ENCODE measurements at regions not wholly inside any gene's neighbourhood (a gene's known extent, or its start where the extent isn't known, plus 50 kb on each side); places are given as distances from the start of the nearest gene placed in this dataset.

DNA sequence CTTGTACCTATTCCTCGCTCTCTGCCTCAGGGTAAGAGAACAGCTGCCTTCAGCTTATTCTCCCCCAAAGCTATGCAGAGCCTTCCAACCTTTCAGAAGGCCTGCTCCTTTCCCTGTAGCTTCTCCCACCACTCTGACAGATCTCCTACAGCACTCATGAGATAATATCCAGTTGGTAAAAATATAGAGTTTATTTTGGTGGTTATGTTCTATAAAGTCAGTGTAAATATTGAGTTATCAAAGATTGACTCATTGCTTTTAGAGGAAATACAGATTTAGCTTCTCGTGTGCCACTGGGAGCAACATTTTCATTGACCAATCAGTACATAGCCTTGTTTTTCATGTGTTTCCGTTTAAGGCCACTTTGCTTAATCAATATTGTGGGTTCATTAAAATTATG, 216.2 kb upstream of the TECRL start:
- Histone ChIP-seq H3K79me2 (ENCODE audit: control insufficient read depth, insufficient read depth, low read length) (no peaks in the 10 kb centered on the region), H4K20me1 (ENCODE audit: control insufficient read depth, insufficient read depth, low read length, poor library complexity, severe bottlenecking) (no peaks in the 10 kb centered on the region), H3K27me3 (replicated peaks in 1 of 4; ENCODE audit: control extremely low read depth in 1 of 4, control insufficient read depth in 3 of 4, insufficient read depth in 4 of 4, low read length in 3 of 4) (no peaks in the 10 kb centered on the region), H3K4me1 (ENCODE audit: control insufficient read depth in 2 of 2, insufficient read depth in 2 of 2, low read length in 2 of 2) (no peaks in the 10 kb centered on the region), H3K4me2 (replicated peaks; ENCODE audit: low read depth, low read length, poor library complexity, severe bottlenecking) (no peak overlapping the region), H2AFZ (ENCODE audit: insufficient read depth, low read depth, low read length, poor library complexity, severe bottlenecking) (no peak overlapping the region), H3K27ac (ENCODE audit: low read length in 2 of 2) (no peak overlapping the region), H3K9me3 (ENCODE audit: control extremely low read depth in 1 of 3, control insufficient read depth in 2 of 3, insufficient read depth in 1 of 3, low read length in 2 of 3) (no peaks in the 10 kb centered on the region), H3K4me3 (ENCODE audit: control extremely low read depth in 1 of 5, extremely low read depth in 1 of 5, insufficient read depth in 1 of 5, low read depth in 2 of 5, low read length in 4 of 5) (no peak overlapping the region), H3K9ac (ENCODE audit: low read length) (no peak overlapping the region), H3K36me3 (replicated peaks in 1 of 2; ENCODE audit: control extremely low read depth in 1 of 2, control insufficient read depth in 1 of 2, extremely low read depth in 1 of 2, insufficient read depth in 2 of 2, low read length in 1 of 2) (no peaks in the 10 kb centered on the region)
- ChIA-PET CTCF (no interaction called here), POLR2A (no interaction called here)
- Mint-ChIP-seq H3K4me3 (no peak overlapping the region), H3K27me3 (no peaks in the 10 kb centered on the region), H3K9me3 (ENCODE audit: insufficient read depth) (no peaks in the 10 kb centered on the region), H3K4me1 (no peaks in the 10 kb centered on the region), H3K27ac (no peak overlapping the region)
- intact Hi-C loops (cut with micrococcal nuclease), result no loop called here
- ATAC-seq (ENCODE audit: low read depth) (no peak), DNase-seq (no peak)
- no peak for TF ChIP-seq EZH2 (IDR thresholded peaks at IDR 0.05; ENCODE audit: borderline replicate concordance, insufficient read depth, low read depth, low read length, poor library complexity, severe bottlenecking)
- TF ChIP-seq, protein P1, sequence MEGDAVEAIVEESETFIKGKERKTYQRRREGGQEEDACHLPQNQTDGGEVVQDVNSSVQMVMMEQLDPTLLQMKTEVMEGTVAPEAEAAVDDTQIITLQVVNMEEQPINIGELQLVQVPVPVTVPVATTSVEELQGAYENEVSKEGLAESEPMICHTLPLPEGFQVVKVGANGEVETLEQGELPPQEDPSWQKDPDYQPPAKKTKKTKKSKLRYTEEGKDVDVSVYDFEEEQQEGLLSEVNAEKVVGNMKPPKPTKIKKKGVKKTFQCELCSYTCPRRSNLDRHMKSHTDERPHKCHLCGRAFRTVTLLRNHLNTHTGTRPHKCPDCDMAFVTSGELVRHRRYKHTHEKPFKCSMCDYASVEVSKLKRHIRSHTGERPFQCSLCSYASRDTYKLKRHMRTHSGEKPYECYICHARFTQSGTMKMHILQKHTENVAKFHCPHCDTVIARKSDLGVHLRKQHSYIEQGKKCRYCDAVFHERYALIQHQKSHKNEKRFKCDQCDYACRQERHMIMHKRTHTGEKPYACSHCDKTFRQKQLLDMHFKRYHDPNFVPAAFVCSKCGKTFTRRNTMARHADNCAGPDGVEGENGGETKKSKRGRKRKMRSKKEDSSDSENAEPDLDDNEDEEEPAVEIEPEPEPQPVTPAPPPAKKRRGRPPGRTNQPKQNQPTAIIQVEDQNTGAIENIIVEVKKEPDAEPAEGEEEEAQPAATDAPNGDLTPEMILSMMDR (IDR thresholded peaks at IDR 0.05), result no peak
- WGBS (ENCODE audit: insufficient coverage), result 86% methylated on average over 2 of the region's 3 CpGs

DNA sequence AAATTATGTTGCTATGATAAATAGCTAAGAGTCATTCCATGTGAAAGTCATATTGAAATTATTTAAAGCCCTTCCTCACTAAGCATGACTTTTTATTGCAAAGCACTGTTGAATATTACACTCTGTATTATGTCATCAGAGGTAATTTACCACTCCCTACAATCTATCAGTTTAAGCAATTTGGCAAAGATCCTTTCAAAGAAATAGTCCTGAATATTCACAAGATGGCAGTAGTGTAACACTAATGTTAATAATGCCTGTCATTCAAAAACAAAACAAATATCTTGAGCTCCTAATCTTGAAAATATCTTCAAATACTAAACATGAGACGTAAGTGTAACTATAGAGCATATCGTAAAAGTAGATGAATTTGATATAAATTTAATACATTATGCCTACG, 208.6 kb upstream of the TECRL start:
- H3K79me2 ChIP-seq (ENCODE audit: control insufficient read depth, insufficient read depth, low read length), result no peaks in the 10 kb centered on the region
- ATAC-seq (ENCODE audit: low read depth) (no peak), DNase-seq (no peak)
- H3K36me3 ChIP-seq (replicated peaks in 1 of 2; ENCODE audit: control extremely low read depth in 1 of 2, control insufficient read depth in 1 of 2, extremely low read depth in 1 of 2, insufficient read depth in 2 of 2, low read length in 1 of 2), result no peaks in the 10 kb centered on the region
- no peak overlapping the region for H3K27ac ChIP-seq (ENCODE audit: low read length in 2 of 2)
- H4K20me1 ChIP-seq (ENCODE audit: control insufficient read depth, insufficient read depth, low read length, poor library complexity, severe bottlenecking), result no peaks in the 10 kb centered on the region
- H3K4me1 ChIP-seq (ENCODE audit: control insufficient read depth in 2 of 2, insufficient read depth in 2 of 2, low read length in 2 of 2), result no peaks in the 10 kb centered on the region
- ChIA-PET POLR2A (no interaction called here), CTCF (no interaction called here)
- no peak overlapping the region for H3K4me2 ChIP-seq (replicated peaks; ENCODE audit: low read depth, low read length, poor library complexity, severe bottlenecking)
- no peak overlapping the region for H2AFZ ChIP-seq (ENCODE audit: insufficient read depth, low read depth, low read length, poor library complexity, severe bottlenecking)
- TF ChIP-seq, protein P1 (IDR thresholded peaks at IDR 0.05), result no peak
- TF ChIP-seq EZH2 (IDR thresholded peaks at IDR 0.05; ENCODE audit: borderline replicate concordance, insufficient read depth, low read depth, low read length, poor library complexity, severe bottlenecking), result no peak
- intact Hi-C loops (cut with micrococcal nuclease), result no loop called here
- Mint-ChIP-seq H3K27ac (no peak overlapping the region), H3K4me3 (no peak overlapping the region), H3K4me1 (no peaks in the 10 kb centered on the region), H3K9me3 (ENCODE audit: insufficient read depth) (no peaks in the 10 kb centered on the region), H3K27me3 (no peaks in the 10 kb centered on the region)
- H3K4me3 ChIP-seq (ENCODE audit: control extremely low read depth in 1 of 5, extremely low read depth in 1 of 5, insufficient read depth in 1 of 5, low read depth in 2 of 5, low read length in 4 of 5), result no peak overlapping the region
- H3K9ac ChIP-seq (ENCODE audit: low read length), result no peak overlapping the region
- no CpG with 5 or more reads among the region's 3 CpGs for WGBS (ENCODE audit: insufficient coverage)
- no peaks in the 10 kb centered on the region for H3K27me3 ChIP-seq (replicated peaks in 1 of 4; ENCODE audit: control extremely low read depth in 1 of 4, control insufficient read depth in 3 of 4, insufficient read depth in 4 of 4, low read length in 3 of 4)
- H3K9me3 ChIP-seq (ENCODE audit: control extremely low read depth in 1 of 3, control insufficient read depth in 2 of 3, insufficient read depth in 1 of 3, low read length in 2 of 3), result no peaks in the 10 kb centered on the region

All from B cell (primary cell).